ENCODE measurements at regions not wholly inside any gene's neighbourhood (a gene's known extent, or its start where the extent isn't known, plus 50 kb on each side); places are given as distances from the start of the nearest gene placed in this dataset.
"Not testable (repeated sequence)": the region's sequence is repeated elsewhere in the genome, so short reads cannot be mapped to it uniquely, and the experiment has no call there.

DNA sequence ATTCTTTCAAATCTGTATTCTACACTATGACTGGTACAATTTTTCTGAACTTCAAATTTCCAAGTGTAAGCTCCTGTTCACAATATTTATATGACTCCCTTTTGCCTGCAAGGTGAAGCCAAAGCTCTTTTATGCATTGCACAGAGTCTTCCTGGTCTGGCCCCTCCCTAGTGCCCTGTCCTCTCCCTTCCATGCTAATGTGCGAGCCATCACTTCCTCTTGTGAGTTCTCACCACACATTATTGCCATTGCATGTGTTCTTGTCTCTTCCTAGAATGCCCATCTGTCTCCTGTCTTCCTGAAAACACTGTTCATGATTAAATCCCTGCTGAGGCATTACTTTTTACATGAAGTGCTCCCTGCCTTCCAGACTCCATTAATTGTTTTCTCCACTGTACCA lies 169.9 kb downstream of the MC4R start:
- peak; percentile 42 for DNase-seq (ENCODE audit: low read depth)

DNA sequence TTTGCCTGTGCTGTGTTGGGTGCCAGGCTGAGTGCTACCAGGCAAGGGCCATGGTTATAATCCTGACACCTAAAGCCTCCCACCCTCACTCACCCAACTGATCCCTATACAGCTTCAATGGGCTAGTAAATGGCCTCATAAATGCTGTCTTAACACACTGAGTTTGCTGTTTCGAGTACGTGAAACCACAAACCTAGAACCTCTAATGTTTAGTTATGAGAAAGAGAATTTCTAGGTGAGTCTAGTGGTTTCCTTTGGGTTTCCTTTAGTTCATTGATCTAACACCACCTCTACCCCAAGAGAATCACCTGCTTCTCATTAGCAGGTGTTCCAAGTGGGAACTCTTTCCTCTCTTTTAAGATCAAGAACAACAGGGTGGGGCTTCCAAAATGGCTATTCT lies 172.0 kb downstream of the MC4R start:
- no peak for DNase-seq (ENCODE audit: low read depth)

DNA sequence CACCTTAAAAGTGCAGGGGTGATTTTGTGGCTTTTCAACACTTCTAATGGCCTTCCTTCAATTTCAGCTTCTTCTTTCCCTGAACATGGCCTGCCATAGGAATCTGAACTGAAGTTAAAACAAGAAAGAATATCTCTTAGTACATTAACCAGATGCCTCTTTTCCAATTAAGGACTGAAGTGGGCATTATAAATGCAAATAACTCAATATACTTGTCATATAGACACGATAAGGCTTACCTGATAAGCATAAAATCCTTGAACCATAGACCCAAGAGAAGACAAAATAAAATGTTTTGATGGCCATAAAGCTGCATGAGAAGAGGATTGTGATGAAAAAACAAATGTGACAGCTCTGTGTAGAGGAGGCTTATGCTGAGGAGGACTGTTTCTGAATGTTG lies 173.1 kb downstream of the MC4R start:
- no peak for DNase-seq (ENCODE audit: low read depth)

DNA sequence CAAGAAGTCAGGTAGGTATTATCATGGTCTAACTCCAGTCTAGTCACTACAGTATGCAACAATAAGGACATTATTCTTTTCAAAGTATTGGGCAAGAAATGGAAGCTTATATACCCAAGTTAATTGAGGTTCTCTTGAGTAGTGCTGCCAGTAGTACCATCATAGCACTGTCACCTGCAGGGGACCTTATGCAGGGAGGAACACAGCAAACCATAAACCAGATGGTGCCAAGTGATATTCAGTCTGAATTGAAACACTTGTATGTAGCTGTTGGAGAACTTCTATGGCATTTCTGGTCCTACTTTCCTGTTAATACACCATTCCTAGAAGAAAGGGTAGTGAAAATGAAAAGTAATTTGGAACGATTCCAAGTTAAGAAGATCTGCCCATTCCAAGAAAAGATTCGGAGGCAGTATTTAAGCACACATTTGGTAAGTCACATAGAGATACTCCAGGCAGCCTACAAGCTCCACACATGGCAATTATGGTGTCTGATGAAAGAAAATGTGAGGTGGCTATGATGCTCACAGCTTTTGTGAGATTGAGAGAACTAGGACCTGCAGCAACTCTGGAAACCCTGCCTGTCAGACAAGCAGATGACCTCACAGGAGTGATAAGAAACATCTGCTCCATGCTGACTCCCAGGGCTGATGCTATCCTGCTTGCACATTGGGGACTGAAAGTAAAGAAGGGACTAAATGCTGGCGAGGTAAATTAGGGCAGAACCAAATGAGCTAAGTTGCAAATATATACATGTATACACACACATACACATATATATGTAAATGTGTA lies 174.7 kb downstream of the MC4R start:
- DNase-seq (ENCODE audit: low read depth), result no peak

DNA sequence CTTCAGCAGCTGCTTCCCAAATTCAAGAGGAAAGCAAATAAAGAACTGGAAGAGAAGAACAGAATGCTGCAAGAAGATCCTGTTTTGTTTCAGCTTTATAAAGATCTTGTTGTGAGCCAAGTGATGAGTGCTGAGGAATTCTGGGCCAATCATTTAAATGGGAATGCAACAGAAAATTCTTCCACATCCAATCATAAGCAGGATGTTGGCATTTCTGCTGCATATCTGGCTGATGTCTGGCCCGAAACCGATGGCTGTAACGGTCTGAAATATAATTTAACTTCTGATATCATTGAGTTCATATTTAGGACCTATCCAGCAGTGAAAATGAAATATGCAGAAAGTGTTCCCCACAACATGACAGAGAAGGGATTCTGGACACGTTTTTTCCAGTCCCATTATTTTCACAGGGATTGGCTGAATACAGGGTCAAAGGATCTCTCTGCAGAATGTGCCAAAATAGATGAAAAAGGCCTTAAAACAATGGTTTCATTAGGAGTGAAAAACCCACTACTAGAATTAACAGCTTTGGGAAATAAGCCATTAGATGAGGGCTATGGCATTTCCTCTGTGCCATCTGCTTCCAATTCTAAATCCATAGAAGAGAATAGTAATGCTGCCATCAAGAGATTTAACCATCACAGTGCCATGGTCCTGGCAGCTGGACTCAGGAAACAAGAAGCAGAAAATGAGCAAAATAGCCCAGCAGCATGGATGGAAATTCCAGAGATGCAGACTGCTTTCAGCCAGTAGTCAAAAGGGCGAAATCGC lies 175.6 kb downstream of the MC4R start:
- DNase-seq (ENCODE audit: low read depth), result no peak

DNA sequence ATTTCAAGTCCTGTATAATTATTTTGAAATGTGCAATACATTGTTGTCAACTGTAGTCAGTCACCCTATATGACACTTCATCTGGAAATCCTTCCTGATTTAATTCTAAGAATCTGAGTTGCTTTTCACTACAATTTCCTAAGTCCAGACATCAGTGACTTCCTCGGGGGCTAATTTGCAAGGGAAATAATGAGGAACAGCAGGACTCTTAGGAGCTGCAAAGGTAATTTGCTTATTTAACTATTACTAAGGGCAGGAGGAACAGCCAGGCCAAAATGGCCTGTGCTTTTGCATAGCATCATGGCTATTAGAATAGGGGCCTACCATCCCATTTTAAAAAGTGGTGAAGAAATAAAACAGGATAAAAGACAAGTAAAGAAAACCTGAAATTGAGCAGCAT lies 178.8 kb downstream of the MC4R start:
- DNase-seq (ENCODE audit: low read depth), result no peak

DNA sequence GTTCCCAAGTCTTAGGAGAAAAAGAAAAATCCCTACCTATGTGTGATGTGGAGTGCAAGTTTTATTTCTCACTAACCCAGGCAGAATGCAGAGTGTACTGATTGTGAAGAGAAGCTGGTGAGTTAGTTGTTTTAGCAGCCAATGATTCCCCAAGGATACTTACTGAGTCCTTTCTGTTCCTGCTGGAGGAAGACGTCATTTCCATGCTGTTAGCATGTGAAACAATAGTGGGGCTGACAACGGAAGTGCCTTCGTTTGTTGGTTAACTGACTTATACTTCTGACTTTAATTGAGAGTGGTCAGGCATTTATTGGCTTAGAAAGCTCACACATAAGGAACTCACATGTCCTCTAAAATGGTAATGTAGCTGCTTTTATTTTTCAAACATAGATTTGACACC lies 180.6 kb downstream of the MC4R start:
- no peak for DNase-seq (ENCODE audit: low read depth)

DNA sequence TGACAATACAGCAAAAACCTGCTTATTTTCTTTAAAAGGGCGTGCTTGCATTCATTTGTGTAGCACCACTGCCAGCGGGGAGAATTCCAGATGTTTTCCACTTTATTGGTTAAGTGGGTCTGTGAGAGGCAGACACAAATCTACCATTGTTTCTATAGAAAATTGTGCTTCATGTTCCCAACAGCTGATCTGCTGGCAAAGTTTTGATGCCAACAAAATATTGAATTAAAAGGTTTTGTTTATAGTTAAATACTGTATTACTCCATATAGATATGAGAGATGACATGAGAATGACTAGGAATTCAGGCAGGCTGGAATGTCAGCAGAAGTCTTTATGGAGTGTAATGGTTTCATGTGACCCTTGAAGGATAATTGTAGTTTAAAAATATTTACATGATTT lies 182.7 kb downstream of the MC4R start:
- no peak for DNase-seq (ENCODE audit: low read depth)

DNA sequence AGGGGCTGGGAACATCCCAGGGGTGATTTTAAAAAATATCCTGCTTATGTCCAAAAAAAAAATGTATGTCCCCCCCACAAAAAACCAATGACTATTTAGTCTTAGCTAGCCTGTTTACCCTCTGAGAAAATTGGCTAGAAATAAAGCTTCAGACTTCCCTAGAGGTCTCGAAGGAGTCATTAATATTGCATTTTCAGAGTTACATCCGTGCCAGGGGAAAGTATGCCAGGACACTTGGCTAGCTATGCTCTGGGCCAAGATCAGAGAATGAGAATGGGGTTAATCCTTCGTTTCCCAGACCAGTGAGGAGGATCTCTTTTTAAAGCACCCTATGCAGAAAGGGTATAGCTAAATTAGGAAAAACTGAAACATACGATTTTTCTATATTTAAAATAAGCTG lies 183.6 kb downstream of the MC4R start:
- no peak for DNase-seq (ENCODE audit: low read depth)

DNA sequence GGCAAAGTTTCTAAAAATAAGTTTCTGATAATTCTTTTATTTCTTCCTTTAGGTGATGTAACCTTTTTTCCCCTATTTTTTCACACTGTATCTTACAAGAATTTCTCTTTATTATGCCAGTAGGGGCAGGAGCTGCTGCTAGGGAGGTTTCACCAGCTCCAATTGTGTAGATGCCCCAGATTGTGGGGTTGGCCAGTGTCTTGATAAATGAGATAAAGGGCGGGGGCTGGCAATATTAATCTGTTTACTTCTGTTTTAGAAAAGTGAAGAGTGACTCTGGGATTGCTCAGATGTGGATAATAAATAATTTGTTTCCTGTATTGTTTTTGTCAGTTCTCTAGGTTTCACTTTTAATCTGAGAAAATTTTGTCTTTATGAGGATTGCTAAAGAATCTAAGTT lies 190.4 kb downstream of the MC4R start:
- no peak for DNase-seq (ENCODE audit: low read depth)

DNA sequence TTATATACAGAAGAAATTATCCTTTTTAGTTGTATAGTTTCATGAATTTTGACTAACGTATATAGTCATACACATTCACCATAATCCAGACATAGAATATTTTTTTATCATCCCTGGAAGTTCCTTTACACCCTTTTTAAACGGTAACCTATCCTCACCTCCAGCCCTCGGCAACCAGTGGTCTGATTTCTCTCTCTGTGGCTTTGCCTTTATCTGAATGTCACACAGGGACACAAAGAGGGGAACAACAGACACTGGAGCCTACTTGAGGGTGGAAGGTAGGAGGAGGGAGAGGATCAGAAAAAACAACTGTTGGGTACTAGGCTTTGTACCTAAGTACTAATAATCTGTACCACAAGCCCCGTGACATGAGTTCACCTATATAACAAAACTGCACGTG lies 191.9 kb downstream of the MC4R start:
- no peak for DNase-seq (ENCODE audit: low read depth)

DNA sequence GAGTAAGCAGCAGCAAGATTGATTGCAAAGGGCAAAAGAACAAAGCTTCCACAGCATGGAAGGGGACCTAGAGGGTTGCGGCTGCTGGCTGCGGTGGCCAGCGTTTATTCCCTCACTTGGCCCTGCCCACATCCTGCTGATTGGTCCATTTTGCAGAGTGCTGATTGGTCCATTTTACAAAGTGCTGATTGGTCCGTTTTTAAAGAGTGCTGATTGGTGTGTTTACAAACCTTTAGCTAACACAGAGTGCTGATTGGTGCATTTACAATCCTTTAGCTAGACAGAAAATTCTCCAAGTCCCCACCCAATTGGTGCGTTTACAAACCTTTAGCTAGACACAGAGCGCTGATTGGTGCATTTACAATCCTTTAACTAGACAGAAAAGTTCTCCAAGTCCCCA lies 194.4 kb downstream of the MC4R start:
- not testable (repeated sequence) for DNase-seq (ENCODE audit: low read depth)

DNA sequence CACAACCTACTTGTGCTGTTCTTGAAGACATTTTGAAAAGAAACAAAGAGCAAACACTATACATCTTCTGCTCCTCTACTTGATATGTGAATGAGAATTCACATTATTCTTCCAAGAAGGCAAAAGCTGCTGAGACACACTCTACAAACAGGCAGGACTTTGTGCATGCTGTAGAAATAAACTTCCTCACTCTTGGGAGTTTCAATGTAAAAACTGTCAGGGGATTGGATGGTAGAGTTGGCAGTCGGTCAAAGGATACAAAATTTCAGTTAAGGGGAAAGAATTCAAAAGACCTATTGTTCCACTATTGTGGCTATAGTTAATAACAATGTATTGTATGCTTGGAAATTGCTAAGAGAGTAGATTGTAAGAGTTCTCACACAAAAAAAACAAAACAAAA lies 196.3 kb downstream of the MC4R start:
- no peak for DNase-seq (ENCODE audit: low read depth)

DNA sequence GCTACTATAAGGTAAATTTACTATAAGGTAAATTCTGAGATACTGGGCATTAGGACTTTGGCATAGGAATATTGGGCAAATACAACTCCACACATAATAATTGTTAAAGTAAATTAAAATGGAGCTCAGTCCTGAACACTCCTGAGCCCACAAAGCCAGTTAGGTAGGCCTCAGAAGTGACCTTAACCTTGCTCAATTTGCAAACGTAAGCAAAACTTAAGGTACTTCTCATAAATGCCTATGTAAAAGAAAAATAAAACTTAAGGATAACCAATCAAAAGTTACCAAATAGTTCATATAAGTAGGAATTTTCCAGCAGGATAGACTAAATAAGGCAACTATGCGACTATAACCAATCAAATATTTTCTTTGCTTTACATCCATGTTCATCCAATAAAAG lies 197.7 kb downstream of the MC4R start:
- DNase-seq (ENCODE audit: low read depth), result no peak

DNA sequence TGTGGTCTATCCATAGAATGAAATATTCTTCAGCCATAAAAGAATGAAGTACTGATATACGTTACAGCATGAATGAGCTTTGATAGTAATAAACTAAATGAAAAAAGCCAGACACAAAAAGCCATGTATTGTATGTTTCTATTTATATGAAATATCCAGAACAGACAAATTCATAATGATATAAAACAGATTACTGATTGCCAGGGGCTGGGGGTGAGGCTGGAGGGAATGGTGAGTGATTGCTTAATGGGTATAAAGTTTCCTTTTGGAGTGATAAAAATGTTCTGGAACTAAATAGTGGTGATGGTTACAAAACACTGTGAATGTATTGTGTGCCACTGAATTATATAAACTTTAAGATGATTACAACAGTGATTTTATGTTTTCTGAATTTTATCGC lies 200.5 kb downstream of the MC4R start:
- DNase-seq (ENCODE audit: low read depth), result no peak

DNA sequence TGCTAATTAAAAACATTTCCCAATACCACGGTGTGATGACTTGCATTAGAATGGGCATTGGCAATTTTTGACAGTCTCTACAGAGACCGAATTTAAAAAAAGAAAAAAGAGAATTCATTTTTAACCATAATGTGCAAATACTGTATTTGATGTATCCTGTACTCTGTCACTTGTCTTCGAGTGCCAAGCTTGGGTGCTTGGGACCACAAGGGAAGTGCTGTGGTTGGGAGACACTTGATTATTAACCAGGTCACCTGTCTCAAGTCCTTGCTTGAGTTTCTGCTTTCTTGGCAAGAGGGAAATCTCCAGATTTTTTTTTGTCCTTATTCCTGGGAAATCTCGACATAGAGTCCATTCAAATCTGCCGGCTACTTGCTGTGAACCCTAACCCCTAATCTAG lies 209.0 kb downstream of the MC4R start:
- DNase-seq (ENCODE audit: low read depth), result no peak

DNA sequence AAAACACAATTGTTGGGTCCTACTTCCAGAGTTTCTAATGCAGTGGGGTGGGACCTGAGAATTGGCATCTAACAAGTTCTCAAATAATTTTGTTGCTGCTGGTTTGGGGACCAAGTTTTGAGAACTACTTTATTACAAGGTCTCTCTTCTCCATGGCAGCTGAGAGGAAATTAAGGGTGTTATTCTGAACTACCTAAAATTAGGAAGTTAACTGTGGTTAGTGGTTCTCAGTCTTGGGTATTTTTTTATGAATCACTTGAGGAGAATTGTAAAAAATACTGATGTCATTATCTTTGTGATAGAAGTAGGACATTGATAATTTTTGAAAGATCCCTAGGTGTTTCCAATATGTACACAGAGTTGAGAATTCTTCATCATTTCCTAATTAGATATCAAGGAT lies 210.2 kb downstream of the MC4R start:
- DNase-seq (ENCODE audit: low read depth), result no peak

DNA sequence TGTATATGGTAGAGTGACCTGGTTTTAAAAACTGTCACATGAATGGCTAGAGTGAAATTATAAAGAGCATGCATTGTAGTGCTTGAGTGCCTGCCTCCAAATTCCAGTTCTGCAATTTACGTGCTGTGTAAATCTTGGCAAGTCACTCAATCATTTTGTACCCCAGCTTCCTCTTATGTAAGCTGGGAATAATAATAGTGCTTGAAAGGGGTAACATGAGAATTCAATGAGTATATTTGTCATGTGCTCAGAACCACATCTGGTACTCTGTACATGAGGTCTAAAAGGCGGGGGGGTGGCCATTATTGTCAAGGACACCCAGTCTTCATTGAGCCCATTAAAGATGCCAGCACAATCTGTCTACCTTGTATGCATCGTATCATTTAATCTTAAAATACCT lies 214.8 kb downstream of the MC4R start:
- DNase-seq (ENCODE audit: low read depth), result no peak

DNA sequence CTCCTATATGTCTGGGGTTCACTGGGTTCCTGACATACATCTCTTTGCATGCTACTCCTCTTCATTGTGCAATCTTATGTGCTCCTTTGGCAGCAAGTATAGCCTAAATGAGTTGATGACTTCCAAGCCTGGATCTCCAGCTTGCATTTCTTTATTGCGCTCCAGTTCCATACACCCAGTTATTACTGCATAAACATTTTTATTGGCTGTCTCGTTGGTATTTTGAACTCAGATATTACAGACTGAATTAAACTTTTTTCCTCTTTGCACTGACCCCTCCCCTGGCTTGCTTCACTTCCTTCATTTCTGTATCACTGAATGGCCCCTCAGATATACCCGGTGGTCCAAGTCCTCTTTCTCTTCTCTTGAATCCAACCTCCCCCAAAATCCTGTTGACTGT lies 219.2 kb downstream of the MC4R start:
- no peak for DNase-seq (ENCODE audit: low read depth)

DNA sequence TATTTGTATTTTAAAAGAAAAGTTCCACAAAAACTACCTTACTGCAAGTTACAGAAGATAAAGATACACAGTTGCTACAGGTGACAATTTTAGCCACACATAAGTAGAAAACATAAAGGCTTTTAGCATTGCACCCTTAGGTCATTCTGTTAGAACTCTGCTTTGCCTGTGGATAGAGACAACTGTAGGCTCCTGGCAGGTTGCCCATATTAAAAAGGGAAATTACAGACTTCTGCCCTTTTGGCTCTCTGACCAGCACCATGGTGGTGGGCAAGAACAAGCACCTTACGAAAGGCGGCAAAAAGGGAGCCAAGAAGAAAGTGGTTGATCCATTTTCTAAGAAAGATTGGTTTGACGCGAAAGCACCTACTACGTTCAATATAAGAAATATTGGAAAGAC lies 223.3 kb downstream of the MC4R start:
- no peak for DNase-seq (ENCODE audit: low read depth)

DNA sequence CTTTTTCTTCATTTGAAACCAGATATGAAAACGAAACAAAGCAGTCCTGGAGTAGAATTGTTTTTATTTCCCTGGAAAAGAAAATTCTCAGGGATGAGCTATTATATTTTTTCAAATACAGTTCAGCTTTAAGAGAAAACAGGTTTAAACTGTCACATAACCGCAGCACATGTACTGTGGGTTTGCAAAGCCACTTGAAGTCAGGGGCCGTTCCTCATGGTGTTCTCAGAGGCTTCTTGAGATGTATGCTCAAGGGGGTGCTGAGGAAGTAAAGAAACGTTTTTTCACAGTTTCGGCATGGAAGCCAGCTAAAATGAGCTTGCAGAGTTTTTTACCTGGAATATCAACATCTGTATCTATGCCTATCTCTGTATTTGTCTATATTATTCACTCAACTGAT lies 225.3 kb downstream of the MC4R start:
- DNase-seq (ENCODE audit: low read depth), result no peak

DNA sequence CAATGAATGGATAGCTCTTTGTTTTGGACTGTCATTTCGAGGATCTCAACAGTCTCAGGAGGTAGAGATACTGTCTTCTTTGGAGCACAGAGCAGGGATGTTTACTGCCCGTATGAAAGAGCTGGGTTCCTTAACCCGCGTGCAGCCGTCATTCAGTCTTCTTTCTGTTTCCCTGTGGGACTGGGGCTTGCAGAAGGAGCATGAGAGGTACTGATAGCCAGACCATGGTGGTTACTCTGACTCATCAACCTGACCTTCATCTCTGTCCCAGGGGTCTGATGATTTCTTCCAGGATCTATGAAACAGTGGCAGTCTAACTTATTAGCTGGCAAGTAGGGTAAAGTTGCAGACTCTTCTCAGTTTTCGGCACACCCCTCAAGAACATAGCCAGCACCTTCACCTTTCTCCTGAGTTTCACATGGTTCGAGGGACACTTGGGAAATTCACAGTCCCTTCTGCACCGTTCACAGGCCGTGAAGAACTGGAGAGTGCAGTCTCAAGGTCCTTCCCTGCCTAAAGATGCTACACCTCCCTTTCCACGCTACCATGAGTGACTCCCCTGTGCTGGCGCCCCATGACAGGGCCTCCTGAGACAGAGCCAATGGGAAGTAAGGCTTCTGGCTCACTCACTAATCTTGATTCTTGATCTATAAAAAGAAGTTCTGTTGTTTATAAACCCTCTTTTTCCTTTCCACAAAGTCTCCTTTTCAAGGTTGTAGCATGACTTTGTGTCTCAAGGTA lies 226.2 kb downstream of the MC4R start:
- DNase-seq (ENCODE audit: low read depth), result no peak

DNA sequence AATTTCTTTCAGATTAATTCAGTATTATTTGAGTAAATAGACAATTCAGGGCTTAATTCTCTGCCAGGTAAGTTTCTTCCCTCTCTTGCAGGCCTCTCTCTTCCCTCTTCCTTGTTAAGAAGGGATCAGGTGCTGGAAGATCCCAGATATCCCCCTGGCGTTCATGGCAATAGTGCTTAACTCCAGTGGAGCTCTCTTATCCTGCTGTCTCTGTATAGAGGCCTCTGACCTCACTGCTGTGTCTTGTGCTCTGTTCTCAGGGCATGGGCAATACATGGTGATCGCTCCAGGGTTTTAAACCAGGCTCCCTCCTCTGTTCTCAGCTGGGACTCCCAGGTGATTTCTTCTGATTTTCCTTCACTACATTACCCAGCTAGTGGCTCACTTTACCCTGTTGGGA lies 226.8 kb downstream of the MC4R start:
- DNase-seq (ENCODE audit: low read depth), result no peak
